Common myeloid progenitor, CD34-positive (primary cell): ENCODE measurements at regions not wholly inside any gene's neighbourhood (a gene's known extent, or its start where the extent isn't known, plus 50 kb on each side); places are given as distances from the start of the nearest gene placed in this dataset.

Source experiments
- CTCF ChIA-PET: fragments of 350-600 bp; sonication (Branson Sonifier 250); formaldehyde crosslinking; loops from one replicate; lab custom pipeline; 2021; ENCODE audit warnings: antibody characterized with exemption; lab: Charles Lee
- POLR2A ChIA-PET: fragments of 350-600 bp; sonication (Branson Sonifier 250); formaldehyde crosslinking; loops from one replicate; lab custom pipeline; 2021; ENCODE audit warnings: antibody characterized with exemption; lab: Charles Lee
- DNase-seq, 3 donors: peaks; one replicate each; pipeline versions ENCODE4 v3.0.0 to v3.0.0-alpha.2; 2013
- H3K27ac ChIP-seq, 2 experiments: 1 replicate in 1 of 2; 2 replicates in 1 of 2; pipeline ENCODE4 v1.7.0; 2013; ENCODE audit warnings: inconsistent platforms in 2 of 2, low read length in 2 of 2, mild to moderate bottlenecking in 2 of 2, low read depth in 1 of 2, moderate library complexity in 1 of 2; ENCODE audit not compliant: severe bottlenecking in 2 of 2, insufficient read depth in 1 of 2, poor library complexity in 1 of 2
- H3K27me3 ChIP-seq, 5 experiments: replicated peaks in 2 of 5; 1 replicate in 3 of 5; 2 replicates in 2 of 5; pipeline versions ENCODE4 v1.6.1 to v1.7.0; 2013; ENCODE audit warnings: low read length in 4 of 5, mild to moderate bottlenecking in 2 of 5, moderate library complexity in 2 of 5, inconsistent platforms in 1 of 5; ENCODE audit not compliant: insufficient read depth in 5 of 5, control insufficient read depth in 4 of 5
- H3K36me3 ChIP-seq, 4 experiments: 1 replicate in 2 of 4; 2 replicates in 2 of 4; pipeline versions ENCODE4 v1.6.1 to v1.7.0; 2013; ENCODE audit warnings: low read length in 3 of 4, control low read depth in 1 of 4, mild to moderate bottlenecking in 1 of 4; ENCODE audit not compliant: control insufficient read depth in 4 of 4, insufficient read depth in 4 of 4
- H3K4me1 ChIP-seq, 4 experiments: 1 replicate in 3 of 4; 2 replicates in 1 of 4; pipeline versions ENCODE4 v1.6.1 to v1.7.1; 2013; ENCODE audit warnings: low read length in 3 of 4, mild to moderate bottlenecking in 3 of 4, control low read depth in 1 of 4, inconsistent platforms in 1 of 4, moderate library complexity in 1 of 4; ENCODE audit not compliant: control insufficient read depth in 4 of 4, insufficient read depth in 4 of 4; ENCODE audit errors: control extremely low read depth in 1 of 4
- H3K4me3 ChIP-seq, 7 experiments: 1 replicate in 4 of 7; 2 replicates in 3 of 7; pipeline versions ENCODE4 v1.5.1 to v1.7.0; 2013; ENCODE audit warnings: mild to moderate bottlenecking in 7 of 7, low read length in 6 of 7, moderate library complexity in 6 of 7, inconsistent platforms in 2 of 7, low read depth in 2 of 7, control low read depth in 1 of 7; ENCODE audit not compliant: insufficient read depth in 4 of 7, control insufficient read depth in 1 of 7; ENCODE audit errors: extremely low read depth in 1 of 7
- H3K9me3 ChIP-seq, 5 experiments: 1 replicate in 4 of 5; 2 replicates in 1 of 5; pipeline versions ENCODE4 v1.6.1 to v1.7.1; 2013; ENCODE audit warnings: low read length in 4 of 5, mild to moderate bottlenecking in 2 of 5, inconsistent platforms in 1 of 5, low read depth in 1 of 5, moderate library complexity in 1 of 5; ENCODE audit not compliant: control insufficient read depth in 4 of 5, insufficient read depth in 2 of 5; ENCODE audit errors: control extremely low read depth in 1 of 5
- WGBS: methylation state at CpG from one replicate; pipeline ENCODE4 v1.1.5; 2013; ENCODE audit not compliant: insufficient coverage; 5-methylcytosine and 5-hydroxymethylcytosine counted together

GRCh38 chr5:71976449-71976848 is 130.8 kb upstream of the MAP1B start:
- ChIA-PET CTCF (no interaction called here), POLR2A (no interaction called here)
- WGBS = 100% methylated on average over 1 of the region's 3 CpGs
- Histone ChIP-seq H3K36me3 (no peaks in the 10 kb centered on the region), H3K27me3 (peaks cover 0 to 6% (median 0%) of the 10 kb centered on the region in 5 experiments), H3K4me3 (no peak overlapping the region), H3K27ac (no peak overlapping the region), H3K9me3 (peaks cover 0 to 4% (median 0%) of the 10 kb centered on the region in 5 experiments), H3K4me1 (no peaks in the 10 kb centered on the region)
- DNase-seq = no peak

- Histone ChIP-seq H3K27ac (no peak overlapping the region), H3K36me3 (no peaks in the 10 kb centered on the region), H3K27me3 (peaks cover 0 to 4% (median 0%) of the 10 kb centered on the region in 5 experiments), H3K4me3 (no peak overlapping the region), H3K4me1 (no peaks in the 10 kb centered on the region), H3K9me3 (peaks cover 0 to 8% (median 0%) of the 10 kb centered on the region in 5 experiments)
- POLR2A ChIA-PET = no interaction called here
- 92% methylated on average over 2 of the region's 2 CpGs for WGBS
- no peak for DNase-seq
- CTCF ChIA-PET = no interaction called here
Observed at GRCh38 chr5:71977311-71977710, 130.0 kb upstream of the MAP1B start.

- no CpG with 5 or more reads among the region's 1 CpG for WGBS
- Histone ChIP-seq H3K4me3 (no peak overlapping the region), H3K9me3 (peaks cover 0 to 15% (median under 1%) of the 10 kb centered on the region in 5 experiments), H3K36me3 (no peaks in the 10 kb centered on the region), H3K27ac (no peak overlapping the region), H3K27me3 (peaks cover 0 to 4% (median 0%) of the 10 kb centered on the region in 5 experiments), H3K4me1 (no peaks in the 10 kb centered on the region)
- DNase-seq = no peak
- CTCF ChIA-PET = no interaction called here
- POLR2A ChIA-PET = no interaction called here
Observed at GRCh38 chr5:71978216-71978615, 129.1 kb upstream of the MAP1B start.

- DNase-seq = peak in 1 of 3 donors; percentile 2
- Histone ChIP-seq H3K27ac (no peak overlapping the region), H3K27me3 (peaks cover 0 to 2% (median 0%) of the 10 kb centered on the region in 5 experiments), H3K9me3 (peaks cover 0 to 22% (median 7%) of the 10 kb centered on the region in 5 experiments), H3K4me1 (no peaks in the 10 kb centered on the region), H3K36me3 (no peaks in the 10 kb centered on the region), H3K4me3 (no peak overlapping the region)
- CTCF ChIA-PET = interaction anchor here (0.8 kb wide), 1 partner anchor 24 kb away, joined by 3 read pairs; no protein-coding TSS in a partner anchor
- POLR2A ChIA-PET = no interaction called here
- WGBS = no CpG with 5 or more reads among the region's 2 CpGs
Observed at GRCh38 chr5:71982717-71983395, 124.4 kb upstream of the MAP1B start.

- POLR2A ChIA-PET = no interaction called here
Observed at GRCh38 chr5:71986101-71986500, 121.2 kb upstream of the MAP1B start.

GRCh38 chr5:71988808-71989207 is 118.5 kb upstream of the MAP1B start:
- Histone ChIP-seq H3K27me3 (no peaks in the 10 kb centered on the region), H3K4me3 (no peak overlapping the region), H3K4me1 (no peaks in the 10 kb centered on the region), H3K27ac (no peak overlapping the region), H3K9me3 (peaks cover 0 to 6% (median 0%) of the 10 kb centered on the region in 5 experiments), H3K36me3 (no peaks in the 10 kb centered on the region)
- DNase-seq = no peak
- POLR2A ChIA-PET = no interaction called here
- CTCF ChIA-PET = no interaction called here
- WGBS = no CpG with 5 or more reads among the region's 1 CpG

More at GRCh38 chr5:71986101-71986500, 121.2 kb upstream of the MAP1B start:
- H3K36me3 ChIP-seq = no peaks in the 10 kb centered on the region
- no peak for DNase-seq
- H3K27ac ChIP-seq = no peak overlapping the region
- H3K9me3 ChIP-seq = peaks cover 0 to 21% (median 6%) of the 10 kb centered on the region in 5 experiments
- WGBS = no CpG with 5 or more reads among the region's 2 CpGs
- CTCF ChIA-PET = no interaction called here
- no peak overlapping the region for H3K4me3 ChIP-seq
- no peaks in the 10 kb centered on the region for H3K27me3 ChIP-seq
- no peaks in the 10 kb centered on the region for H3K4me1 ChIP-seq

GRCh38 chr5:71993600-71993999 is 113.7 kb upstream of the MAP1B start:
- Histone ChIP-seq H3K9me3 (no peaks in the 10 kb centered on the region), H3K4me1 (no peaks in the 10 kb centered on the region), H3K27ac (no peak overlapping the region), H3K27me3 (peaks cover 0 to 3% (median 0%) of the 10 kb centered on the region in 5 experiments), H3K4me3 (no peak overlapping the region), H3K36me3 (no peaks in the 10 kb centered on the region)
- ChIA-PET CTCF (no interaction called here), POLR2A (no interaction called here)
- DNase-seq = no peak
- WGBS = no CpG with 5 or more reads among the region's 3 CpGs
